Tibial nerve (tissue), 4 donors: ENCODE measurements at regions not wholly inside any gene's neighbourhood (a gene's known extent, or its start where the extent isn't known, plus 50 kb on each side); places are given as distances from the start of the nearest gene placed in this dataset.

ENCODE experiments used
- CTCF ChIP-seq, 5 experiments: fragments of 200-600 bp in 3 of 5; fragments of 450-650 bp in 2 of 5; sonication (generic) in 3 of 5; IDR thresholded peaks; one replicate each; pipeline ENCODE4 v1.5.1; 2016 to 2019; ENCODE audit warnings: antibody characterized with exemption in 5 of 5, mild to moderate bottlenecking in 3 of 5, moderate library complexity in 2 of 5
- EP300 ChIP-seq, 2 donors: sonication (generic); formaldehyde crosslinking; IDR thresholded peaks; one replicate each; pipeline ENCODE4 v1.6.1; 2017; ENCODE audit warnings: antibody characterized with exemption in 2 of 2, mild to moderate bottlenecking in 1 of 2
- POLR2A ChIP-seq, 2 donors: fragments of 450-650 bp; IDR thresholded peaks; one replicate each; pipeline ENCODE4 v1.6.1; 2017; ENCODE audit warnings: antibody characterized with exemption in 2 of 2, mild to moderate bottlenecking in 2 of 2, moderate library complexity in 2 of 2

GRCh38 chr4:117800636-117801035 is 233.7 kb upstream of the NDST3 start:
- no peak for TF ChIP-seq POLR2A (IDR thresholded peaks at IDR 0.05)
- no peak for TF ChIP-seq CTCF (IDR thresholded peaks at IDR 0.05)
- TF ChIP-seq EP300 (IDR thresholded peaks at IDR 0.05) = no peak
